GM12872 (cell line): ENCODE measurements at regions not wholly inside any gene's neighbourhood (a gene's known extent, or its start where the extent isn't known, plus 50 kb on each side); places are given as distances from the start of the nearest gene placed in this dataset.

Experiments
- CTCF ChIP-seq: IDR thresholded peaks from 3 replicates; pipeline ENCODE4 v1.5.1; 2011; ENCODE audit warnings: low read depth, mild to moderate bottlenecking, low read length, moderate library complexity; ENCODE audit not compliant: insufficient read depth

DNA sequence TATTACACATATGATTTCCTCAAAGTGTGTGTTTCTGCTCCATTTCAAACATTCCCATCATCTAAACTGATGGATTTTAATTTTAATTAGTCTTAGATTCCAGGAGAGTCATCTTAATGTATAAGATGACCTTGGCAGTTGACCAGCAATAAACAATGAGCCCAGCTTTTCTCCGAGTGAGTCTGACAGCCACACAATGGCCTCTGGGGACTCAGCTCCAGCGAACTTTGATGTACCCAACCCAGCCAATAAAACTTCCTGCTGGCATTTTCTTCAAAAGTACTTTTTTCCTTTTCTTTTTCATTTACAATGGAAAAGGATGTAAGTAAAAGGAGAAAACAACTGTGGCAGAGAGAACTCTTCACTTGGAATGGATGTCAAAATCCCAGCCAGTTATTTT lies 139.1 kb upstream of the CTBP2 start:
- TF ChIP-seq CTCF, result no peak

- TF ChIP-seq CTCF, result no peak
These were observed 136.2 kb upstream of the CTBP2 start for GRCh38 chr10:125296598-125296997.

- no peak for TF ChIP-seq CTCF
These were observed 133.7 kb upstream of the CTBP2 start for GRCh38 chr10:125294109-125294508.

DNA sequence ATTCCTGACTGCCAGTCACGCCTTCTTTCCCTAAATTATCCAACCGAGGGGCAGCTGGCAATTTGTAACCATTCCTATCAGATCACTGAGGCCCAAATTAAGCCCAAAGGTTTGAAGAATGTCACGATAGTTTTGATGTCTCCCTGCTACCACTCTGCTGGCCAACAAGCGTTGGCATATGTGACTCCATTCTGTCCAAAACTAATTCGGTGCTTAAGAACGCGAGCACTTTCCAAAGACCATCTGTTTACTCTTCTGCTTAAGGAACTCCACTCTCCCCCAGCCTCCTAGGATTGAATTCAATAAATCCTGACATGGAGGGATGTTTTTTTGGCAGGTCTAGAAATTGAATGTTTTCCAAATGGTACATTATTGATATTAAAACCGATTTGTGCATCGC lies 131.5 kb upstream of the CTBP2 start:
- no peak for TF ChIP-seq CTCF

DNA sequence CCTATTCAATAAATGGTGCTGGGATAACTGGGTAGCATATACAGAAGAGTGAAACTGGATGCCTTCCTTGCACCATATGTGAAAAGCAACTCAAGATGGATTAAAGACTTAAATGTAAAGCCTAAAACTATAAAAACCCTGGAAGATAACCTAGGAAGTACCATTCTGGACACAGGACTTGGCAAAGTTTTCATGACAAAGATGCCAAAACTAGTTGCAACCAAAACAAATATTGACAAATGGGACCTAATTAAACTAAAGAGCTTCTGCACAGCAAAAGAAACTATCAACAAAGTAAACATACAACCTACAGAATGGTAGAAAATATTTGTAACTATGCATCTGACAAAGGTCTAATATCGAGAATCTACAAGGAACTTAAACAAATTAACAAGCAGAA lies 129.1 kb upstream of the CTBP2 start:
- no peak for TF ChIP-seq CTCF

DNA sequence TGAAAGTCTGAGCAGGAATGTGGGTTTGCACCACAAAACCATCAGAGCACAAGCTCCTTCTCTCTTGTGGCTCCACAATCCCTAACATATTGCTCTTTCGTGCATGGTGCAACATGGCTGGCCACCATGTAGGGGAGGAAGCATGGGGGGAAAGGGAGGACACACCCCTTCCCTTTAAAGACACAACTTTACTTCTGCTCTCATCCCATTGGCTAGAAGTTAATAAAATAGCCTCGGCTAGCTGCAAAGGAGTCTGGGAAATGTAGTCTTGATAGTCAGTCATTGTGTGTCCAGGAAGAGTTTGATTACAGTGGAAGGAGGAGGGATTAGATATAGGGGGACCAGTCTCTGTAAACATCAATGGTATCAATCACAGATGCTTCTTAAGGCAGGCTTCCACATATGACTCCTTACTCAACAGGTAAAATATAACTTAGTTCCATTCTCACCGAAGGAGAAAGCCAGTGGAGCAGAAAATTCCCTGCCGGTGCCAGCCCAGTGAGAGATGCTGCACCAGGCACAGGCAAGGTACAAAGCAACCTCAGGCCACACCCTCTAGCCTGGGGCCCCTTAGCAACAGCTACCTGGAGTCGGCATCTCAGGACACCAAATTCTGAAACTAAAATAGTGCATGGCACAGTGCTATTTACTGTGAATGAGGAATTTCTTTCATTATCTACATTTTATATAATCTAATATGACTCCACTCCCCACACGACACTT lies 124.7 kb upstream of the CTBP2 start:
- TF ChIP-seq CTCF, result no peak

DNA sequence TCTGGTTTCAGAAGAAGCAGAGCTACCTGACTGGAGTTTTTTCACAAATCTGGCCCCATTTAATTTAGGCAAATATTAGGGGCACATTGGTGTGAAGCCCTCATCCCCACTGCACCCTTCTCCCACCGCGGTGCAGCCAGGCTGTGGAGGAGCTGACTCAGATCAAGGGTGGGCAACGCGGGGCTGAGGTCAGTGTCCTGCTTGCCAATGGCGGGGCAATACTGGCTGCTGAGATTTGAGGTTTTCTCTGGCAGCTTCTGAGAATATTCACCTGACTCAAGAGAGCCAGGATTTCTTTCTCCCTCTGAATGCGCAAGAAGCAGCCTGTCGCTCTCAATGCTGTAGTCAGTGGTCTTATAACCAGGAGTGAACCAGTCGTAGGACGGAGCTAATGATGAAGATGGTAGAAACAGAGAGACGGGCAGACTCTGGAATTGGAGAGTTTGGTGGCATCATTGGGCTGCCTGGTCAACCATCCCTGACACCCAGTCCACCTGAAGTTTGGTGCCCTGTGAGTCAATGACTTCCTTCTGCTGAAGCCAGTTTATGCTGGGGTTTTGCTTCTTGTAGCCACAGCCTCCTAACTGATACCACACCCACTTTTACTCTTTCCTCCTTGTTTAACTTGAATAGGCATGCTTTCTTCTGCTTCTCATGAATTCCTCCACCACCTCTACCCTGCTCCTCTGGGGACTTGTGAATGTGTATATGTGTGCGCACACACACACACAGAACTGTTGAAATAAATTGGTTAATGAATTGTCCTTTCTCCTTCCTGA lies 123.7 kb upstream of the CTBP2 start:
- TF ChIP-seq CTCF, result no peak
